ENCODE measurements at regions not wholly inside any gene's neighbourhood (a gene's known extent, or its start where the extent isn't known, plus 50 kb on each side); places are given as distances from the start of the nearest gene placed in this dataset.

GRCh38 chr11:122434786-122435185, 220.7 kb upstream of the UBASH3B start:
- TF ChIP-seq PPARA (CRISPR knock-in tag; IDR thresholded peaks at IDR 0.05; ENCODE audit: borderline replicate concordance), result no peak
- TF ChIP-seq ZFP30 (CRISPR knock-in tag; IDR thresholded peaks at IDR 0.05), result no peak
- TF ChIP-seq ZFP3 (CRISPR knock-in tag; IDR thresholded peaks at IDR 0.05), result no peak
- TF ChIP-seq PATZ1 (CRISPR knock-in tag; IDR thresholded peaks at IDR 0.05; ENCODE audit: borderline replicate concordance), result no peak

Data from SK-N-SH treated with all-trans-retinoic acid at 6 μM for 48 hours (cell line).